GM23248 (cell line): ENCODE measurements at regions not wholly inside any gene's neighbourhood (a gene's known extent, or its start where the extent isn't known, plus 50 kb on each side); places are given as distances from the start of the nearest gene placed in this dataset.

Experiments
- DNase-seq: peaks from one replicate; pipeline ENCODE4 v3.0.0-alpha.2; 2015
- H2AFZ ChIP-seq: fragments of 200-600 bp; sonication (generic); 2 replicates; pipeline ENCODE4 v1.6.1; 2016; ENCODE audit warnings: antibody characterized with exemption
- H3F3A ChIP-seq: fragments of 200-600 bp; sonication (generic); 2 replicates; pipeline ENCODE4 v1.6.1; 2016; ENCODE audit warnings: mild to moderate bottlenecking, antibody characterized with exemption, mixed run types; ENCODE audit not compliant: insufficient read depth
- H3K27ac ChIP-seq: fragments of 200-600 bp; sonication (generic); 2 replicates; pipeline ENCODE4 v1.5.1; 2016; ENCODE audit warnings: mild to moderate bottlenecking
- H3K27me3 ChIP-seq: fragments of 200-600 bp; sonication (generic); replicated peaks from 2 replicates; pipeline ENCODE4 v1.6.1; 2016; ENCODE audit warnings: mild to moderate bottlenecking; ENCODE audit not compliant: insufficient read depth
- H3K36me3 ChIP-seq: fragments of 200-600 bp; sonication (generic); 2 replicates; pipeline ENCODE4 v1.6.1; 2016; ENCODE audit warnings: low read depth, mild to moderate bottlenecking
- H3K4me1 ChIP-seq: fragments of 200-600 bp; sonication (generic); 2 replicates; pipeline ENCODE4 v1.6.1; 2016; ENCODE audit warnings: mild to moderate bottlenecking; ENCODE audit not compliant: insufficient read depth
- H3K4me2 ChIP-seq: fragments of 200-600 bp; sonication (generic); one replicate; pipeline ENCODE4 v1.6.1; 2016; ENCODE audit warnings: mild to moderate bottlenecking; ENCODE audit not compliant: unreplicated experiment
- H3K4me3 ChIP-seq: fragments of 200-600 bp; sonication (generic); 2 replicates; pipeline ENCODE4 v1.5.1; 2016; ENCODE audit warnings: mild to moderate bottlenecking
- H3K79me2 ChIP-seq: fragments of 200-600 bp; sonication (generic); 2 replicates; pipeline ENCODE4 v1.6.1; 2016; ENCODE audit warnings: mild to moderate bottlenecking; ENCODE audit not compliant: insufficient read depth
- H3K9ac ChIP-seq: fragments of 200-600 bp; sonication (generic); 2 replicates; pipeline ENCODE4 v1.6.1; 2016; ENCODE audit warnings: mild to moderate bottlenecking
- H3K9me2 ChIP-seq: fragments of 200-600 bp; sonication (generic); 2 replicates; pipeline ENCODE4 v1.6.1; 2016; ENCODE audit warnings: mixed run types, mild to moderate bottlenecking, moderate library complexity; ENCODE audit not compliant: insufficient read depth
- H3K9me3 ChIP-seq: fragments of 200-600 bp; sonication (generic); one replicate; pipeline ENCODE4 v1.6.1; 2017; ENCODE audit warnings: low read depth
- H4K20me1 ChIP-seq: fragments of 200-600 bp; sonication (generic); 2 replicates; pipeline ENCODE4 v1.6.0; 2016; ENCODE audit not compliant: insufficient read depth
- EZH2 ChIP-seq: fragments of 200-600 bp; sonication (generic); IDR thresholded peaks from 2 replicates; pipeline ENCODE4 v1.6.1; 2018; ENCODE audit warnings: antibody characterized with exemption, mild to moderate bottlenecking; ENCODE audit not compliant: insufficient read depth, poor library complexity, severe bottlenecking
- EZH2phosphoT487 ChIP-seq: fragments of 200-600 bp; sonication (generic); IDR thresholded peaks from 2 replicates; pipeline ENCODE4 v1.6.1; 2018; ENCODE audit warnings: antibody characterized with exemption, moderate library complexity, mild to moderate bottlenecking, low read depth; ENCODE audit not compliant: insufficient read depth
- WGBS, 2 experiments: methylation state at CpG; one replicate each; pipeline ENCODE4 v1.1.6; 2015 to 2017; ENCODE audit warnings: low lambda C conversion rate in 2 of 2, low coverage in 1 of 2; ENCODE audit errors: missing lambda C conversion rate in 2 of 2; 5-methylcytosine and 5-hydroxymethylcytosine counted together
- in situ Hi-C: fragments of 300-500 bp; cut with MboI; formaldehyde crosslinking; loops from 2 replicates; pipeline ENCODE4 v1.15.0; 2020

DNA sequence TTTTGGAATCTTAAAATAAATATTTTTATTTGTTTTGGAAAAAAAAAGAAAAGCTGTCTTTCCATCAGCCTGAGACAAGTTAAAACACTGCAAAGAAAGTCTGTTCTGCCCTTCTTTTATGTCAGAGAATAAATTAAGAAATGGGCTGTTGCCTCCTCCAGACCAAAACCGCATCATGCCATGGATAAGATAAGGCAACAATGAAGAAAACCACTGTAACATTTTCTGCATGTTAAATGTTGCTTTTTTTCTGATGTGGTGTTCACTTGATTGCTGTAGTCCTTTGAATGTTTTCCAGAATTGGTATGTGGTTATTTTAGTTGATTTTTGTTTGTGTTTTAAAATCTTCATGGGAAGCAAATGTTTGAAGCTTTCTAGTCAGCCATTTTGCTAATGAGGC, 319.2 kb upstream of the CNTN5 start:
- no peak overlapping the region for H3K4me2 ChIP-seq
- 50 to 67% methylated on average over 1 of the region's 1 CpG for WGBS, 2 experiments
- H3K27ac ChIP-seq, result no peak overlapping the region
- no peaks in the 10 kb centered on the region for H3F3A ChIP-seq
- TF ChIP-seq EZH2phosphoT487 (no peak), EZH2 (no peak)
- no peaks in the 10 kb centered on the region for H3K9me2 ChIP-seq
- no peaks in the 10 kb centered on the region for H3K9me3 ChIP-seq
- H3K4me3 ChIP-seq, result no peak overlapping the region
- in situ Hi-C loops, result no loop called here
- H3K27me3 ChIP-seq, result no peaks in the 10 kb centered on the region
- no peak for DNase-seq
- H3K36me3 ChIP-seq, result no peaks in the 10 kb centered on the region
- H4K20me1 ChIP-seq, result no peaks in the 10 kb centered on the region
- H3K4me1 ChIP-seq, result no peaks in the 10 kb centered on the region
- no peak overlapping the region for H2AFZ ChIP-seq
- H3K79me2 ChIP-seq, result no peaks in the 10 kb centered on the region
- no peak overlapping the region for H3K9ac ChIP-seq

DNA sequence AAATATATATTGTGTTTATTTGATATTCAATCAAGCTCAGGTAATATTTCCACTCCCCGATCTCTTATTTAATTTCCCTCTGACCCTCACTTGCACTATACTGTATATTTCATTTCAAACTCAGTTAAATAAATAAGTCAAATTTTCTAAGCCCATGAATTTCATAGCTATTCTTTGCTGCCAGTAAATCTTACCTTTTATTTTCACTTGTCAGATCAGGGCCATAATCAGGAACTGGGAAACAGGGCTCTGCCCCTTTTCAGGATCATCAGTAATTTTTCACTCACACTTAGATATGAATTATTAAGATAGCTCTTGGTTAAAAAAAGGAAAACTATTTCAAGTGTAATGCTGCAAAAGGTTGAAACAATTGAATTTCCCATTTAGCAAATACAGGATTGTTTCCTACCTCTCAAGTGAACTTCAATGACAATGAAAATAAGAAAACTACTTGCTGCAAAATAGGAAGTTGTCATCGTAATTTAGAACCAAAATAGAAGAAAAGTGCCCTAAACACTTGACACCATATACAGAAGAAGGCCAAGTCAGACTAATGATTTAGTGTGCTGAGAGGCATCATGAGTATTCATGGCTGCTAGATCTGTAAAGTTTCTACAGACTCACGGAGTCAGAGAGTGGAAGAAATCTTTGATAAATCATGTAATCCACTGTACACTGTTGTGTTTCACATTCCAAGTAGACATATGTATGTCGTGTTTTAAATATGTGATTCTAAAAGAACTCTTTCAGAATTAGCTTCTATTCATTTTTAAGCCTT, 316.8 kb upstream of the CNTN5 start:
- Histone ChIP-seq H3K4me2 (no peak overlapping the region), H3K4me1 (no peaks in the 10 kb centered on the region), H3K27me3 (no peaks in the 10 kb centered on the region), H3F3A (no peaks in the 10 kb centered on the region), H3K36me3 (no peaks in the 10 kb centered on the region), H2AFZ (no peak overlapping the region), H3K79me2 (no peaks in the 10 kb centered on the region), H3K9ac (no peak overlapping the region), H3K4me3 (no peak overlapping the region), H3K27ac (no peak overlapping the region), H3K9me2 (no peaks in the 10 kb centered on the region), H3K9me3 (no peaks in the 10 kb centered on the region), H4K20me1 (no peaks in the 10 kb centered on the region)
- DNase-seq, result no peak
- 8% methylated on average over 4 of the region's 4 CpGs for WGBS, 2 experiments
- in situ Hi-C loops, result no loop called here
- TF ChIP-seq EZH2phosphoT487, result no peak
- no peak for TF ChIP-seq EZH2

DNA sequence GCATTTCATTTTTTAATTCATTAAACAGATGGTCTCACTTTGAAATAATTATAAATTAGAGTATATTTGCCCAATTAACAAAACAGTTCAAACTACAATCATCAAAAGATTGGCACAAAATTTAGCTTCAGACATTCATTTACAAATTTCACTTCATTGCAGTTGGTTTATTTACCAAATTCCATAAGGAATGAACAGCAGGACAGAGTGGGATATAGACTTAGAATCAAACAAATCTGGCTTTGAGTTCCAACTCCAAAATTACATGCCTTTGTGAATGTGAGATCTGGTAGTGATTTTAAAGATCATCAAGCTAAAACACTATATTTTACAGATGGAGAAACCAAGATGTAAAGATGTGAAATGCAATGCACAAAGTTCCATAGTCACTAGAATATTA, 310.7 kb upstream of the CNTN5 start:
- Histone ChIP-seq H3K36me3 (no peaks in the 10 kb centered on the region), H2AFZ (no peak overlapping the region), H3K27ac (no peak overlapping the region), H3K9me3 (no peaks in the 10 kb centered on the region), H3K79me2 (no peaks in the 10 kb centered on the region), H3K9ac (no peak overlapping the region), H3K4me2 (no peak overlapping the region), H3K4me1 (no peaks in the 10 kb centered on the region), H3F3A (no peaks in the 10 kb centered on the region), H4K20me1 (no peaks in the 10 kb centered on the region), H3K9me2 (no peaks in the 10 kb centered on the region), H3K4me3 (no peak overlapping the region), H3K27me3 (no peaks in the 10 kb centered on the region)
- in situ Hi-C loops, result no loop called here
- DNase-seq, result no peak
- TF ChIP-seq EZH2phosphoT487, result no peak
- TF ChIP-seq EZH2, result no peak

DNA sequence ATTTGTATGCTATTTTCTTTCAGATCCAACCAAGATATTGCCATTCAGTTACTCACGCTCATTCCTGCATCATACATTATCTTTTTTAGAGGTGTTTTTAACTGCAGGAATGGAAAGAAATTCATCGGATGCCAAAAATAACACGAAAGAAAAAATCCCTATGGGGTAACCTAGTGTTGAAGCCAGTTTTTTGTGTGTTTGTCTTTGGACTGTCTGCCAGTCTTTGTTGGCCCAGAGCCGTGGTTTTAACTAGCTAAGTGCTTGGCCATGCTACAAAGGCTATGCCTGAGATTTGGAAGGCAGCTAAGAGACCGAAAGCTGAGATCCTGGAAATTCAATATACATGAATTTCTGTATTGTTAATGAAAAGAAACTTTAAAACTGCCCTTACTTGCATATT, 309.8 kb upstream of the CNTN5 start:
- Histone ChIP-seq H3K9me3 (no peaks in the 10 kb centered on the region), H2AFZ (no peak overlapping the region), H3K79me2 (no peaks in the 10 kb centered on the region), H3K4me3 (no peak overlapping the region), H3K27me3 (no peaks in the 10 kb centered on the region), H3F3A (no peaks in the 10 kb centered on the region), H3K36me3 (no peaks in the 10 kb centered on the region), H3K4me1 (no peaks in the 10 kb centered on the region), H3K9ac (no peak overlapping the region), H3K9me2 (no peaks in the 10 kb centered on the region), H3K27ac (no peak overlapping the region), H3K4me2 (no peak overlapping the region), H4K20me1 (no peaks in the 10 kb centered on the region)
- DNase-seq, result no peak
- in situ Hi-C loops, result no loop called here
- TF ChIP-seq EZH2phosphoT487 (no peak), EZH2 (no peak)
- WGBS, 2 experiments, result 41 to 45% methylated on average over 5 of the region's 5 CpGs

DNA sequence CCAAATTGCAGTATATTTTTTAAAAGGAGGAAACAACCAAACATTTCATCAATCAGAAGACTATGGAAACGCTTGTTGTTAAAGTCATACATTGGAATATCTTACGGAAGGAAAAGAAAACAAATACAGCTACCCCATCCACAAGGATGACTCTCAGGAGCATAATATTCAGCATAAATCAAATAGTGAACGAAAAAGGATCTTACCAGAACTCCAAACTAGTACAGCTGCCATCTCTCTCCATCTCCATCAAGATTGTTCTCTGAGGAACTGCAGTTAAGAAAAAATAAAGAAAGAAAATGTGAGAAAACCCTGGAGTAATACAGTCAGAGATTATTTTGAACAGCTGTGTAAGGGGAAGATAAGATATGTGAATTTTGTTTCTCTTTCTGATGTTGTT, 299.8 kb upstream of the CNTN5 start:
- 16% methylated on average over 3 of the region's 3 CpGs for WGBS, 2 experiments
- TF ChIP-seq EZH2phosphoT487 (no peak), EZH2 (no peak)

More for the DNA sequence above, 299.8 kb upstream of the CNTN5 start:
- Histone ChIP-seq H3K4me3 (no peak overlapping the region), H3K9me3 (no peaks in the 10 kb centered on the region), H3K27ac (no peak overlapping the region), H3K79me2 (no peaks in the 10 kb centered on the region), H4K20me1 (no peaks in the 10 kb centered on the region), H2AFZ (no peak overlapping the region), H3K9ac (no peak overlapping the region), H3K4me1 (no peaks in the 10 kb centered on the region), H3K4me2 (no peak overlapping the region), H3F3A (no peaks in the 10 kb centered on the region), H3K36me3 (no peaks in the 10 kb centered on the region), H3K27me3 (no peaks in the 10 kb centered on the region), H3K9me2 (no peaks in the 10 kb centered on the region)
- no peak for DNase-seq
- in situ Hi-C loops, result no loop called here
